ENCODE measurements at regions not wholly inside any gene's neighbourhood (a gene's known extent, or its start where the extent isn't known, plus 50 kb on each side); places are given as distances from the start of the nearest gene placed in this dataset.

DNA sequence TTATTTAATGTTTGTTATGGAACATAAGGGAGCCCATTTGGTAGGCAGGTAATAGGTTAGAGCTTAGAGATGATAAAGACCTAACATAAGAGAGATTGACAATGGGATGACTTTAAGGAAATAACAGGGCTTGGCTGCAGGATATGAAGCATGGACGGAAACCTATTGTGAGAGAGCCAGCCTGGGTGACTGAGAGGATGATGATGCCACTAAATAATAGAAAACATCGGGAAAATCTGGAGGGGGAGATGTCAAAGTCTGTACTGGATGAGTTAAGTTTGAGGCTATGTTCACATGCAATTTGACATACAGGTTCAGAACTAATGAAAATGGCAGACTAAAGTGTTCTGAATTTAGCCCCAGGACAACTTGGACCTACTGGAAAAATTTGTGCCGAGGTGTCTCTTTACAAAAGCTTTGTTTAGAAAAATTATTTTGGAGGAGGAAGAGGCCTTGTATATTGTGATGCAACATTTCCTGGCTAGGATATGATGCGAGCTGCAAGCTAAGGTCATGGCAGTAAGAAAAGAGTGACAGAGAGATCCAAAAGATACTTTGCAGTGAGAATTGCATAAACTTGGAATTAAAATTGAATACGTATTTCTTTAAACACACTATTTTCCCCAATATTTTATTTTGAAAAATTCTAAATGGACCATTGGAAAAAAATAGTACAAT is 339.3 kb upstream of the PLET1 start:
- no peak overlapping the region for H3K4me3 ChIP-seq (ENCODE audit: low read depth in 1 of 3, low read length in 3 of 3)
- no peak overlapping the region for H3K27ac ChIP-seq (ENCODE audit: low read depth in 1 of 2, low read length in 2 of 2)
- TF ChIP-seq FOXA2 (IDR thresholded peaks at IDR 0.05): no peak
- TF ChIP-seq SP1 (IDR thresholded peaks at IDR 0.05): no peak
- no peak for TF ChIP-seq HNF4G (IDR thresholded peaks at IDR 0.05)
- TF ChIP-seq, protein P1, sequence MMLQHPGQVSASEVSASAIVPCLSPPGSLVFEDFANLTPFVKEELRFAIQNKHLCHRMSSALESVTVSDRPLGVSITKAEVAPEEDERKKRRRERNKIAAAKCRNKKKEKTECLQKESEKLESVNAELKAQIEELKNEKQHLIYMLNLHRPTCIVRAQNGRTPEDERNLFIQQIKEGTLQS (IDR thresholded peaks at IDR 0.05): no peak
- TF ChIP-seq, protein P2, sequence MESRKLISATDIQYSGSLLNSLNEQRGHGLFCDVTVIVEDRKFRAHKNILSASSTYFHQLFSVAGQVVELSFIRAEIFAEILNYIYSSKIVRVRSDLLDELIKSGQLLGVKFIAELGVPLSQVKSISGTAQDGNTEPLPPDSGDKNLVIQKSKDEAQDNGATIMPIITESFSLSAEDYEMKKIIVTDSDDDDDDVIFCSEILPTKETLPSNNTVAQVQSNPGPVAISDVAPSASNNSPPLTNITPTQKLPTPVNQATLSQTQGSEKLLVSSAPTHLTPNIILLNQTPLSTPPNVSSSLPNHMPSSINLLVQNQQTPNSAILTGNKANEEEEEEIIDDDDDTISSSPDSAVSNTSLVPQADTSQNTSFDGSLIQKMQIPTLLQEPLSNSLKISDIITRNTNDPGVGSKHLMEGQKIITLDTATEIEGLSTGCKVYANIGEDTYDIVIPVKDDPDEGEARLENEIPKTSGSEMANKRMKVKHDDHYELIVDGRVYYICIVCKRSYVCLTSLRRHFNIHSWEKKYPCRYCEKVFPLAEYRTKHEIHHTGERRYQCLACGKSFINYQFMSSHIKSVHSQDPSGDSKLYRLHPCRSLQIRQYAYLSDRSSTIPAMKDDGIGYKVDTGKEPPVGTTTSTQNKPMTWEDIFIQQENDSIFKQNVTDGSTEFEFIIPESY (IDR thresholded peaks at IDR 0.05): no peak
- TF ChIP-seq RXRA (IDR thresholded peaks at IDR 0.05): no peak
- no peak for TF ChIP-seq YY1 (IDR thresholded peaks at IDR 0.05)
- no peak for TF ChIP-seq JUND (IDR thresholded peaks at IDR 0.05)
- TF ChIP-seq, protein P3, sequence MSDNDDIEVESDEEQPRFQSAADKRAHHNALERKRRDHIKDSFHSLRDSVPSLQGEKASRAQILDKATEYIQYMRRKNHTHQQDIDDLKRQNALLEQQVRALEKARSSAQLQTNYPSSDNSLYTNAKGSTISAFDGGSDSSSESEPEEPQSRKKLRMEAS (IDR thresholded peaks at IDR 0.05): no peak
- TF ChIP-seq EGR1 (IDR thresholded peaks at IDR 0.05; ENCODE audit: low read depth in 2 of 2): no peak
- TF ChIP-seq HNF4A (conservative IDR thresholded peaks at IDR 0.05): no peak
- no peak for TF ChIP-seq NR2F2 (IDR thresholded peaks at IDR 0.05)
- TF ChIP-seq GABPA (IDR thresholded peaks at IDR 0.05 in 1 of 2, conservative IDR thresholded peaks at IDR 0.05 in 1 of 2): no peak
- TF ChIP-seq TAF1 (conservative IDR thresholded peaks at IDR 0.05): no peak
- no peak for TF ChIP-seq RAD21 (IDR thresholded peaks at IDR 0.05)
- TF ChIP-seq, protein P4, sequence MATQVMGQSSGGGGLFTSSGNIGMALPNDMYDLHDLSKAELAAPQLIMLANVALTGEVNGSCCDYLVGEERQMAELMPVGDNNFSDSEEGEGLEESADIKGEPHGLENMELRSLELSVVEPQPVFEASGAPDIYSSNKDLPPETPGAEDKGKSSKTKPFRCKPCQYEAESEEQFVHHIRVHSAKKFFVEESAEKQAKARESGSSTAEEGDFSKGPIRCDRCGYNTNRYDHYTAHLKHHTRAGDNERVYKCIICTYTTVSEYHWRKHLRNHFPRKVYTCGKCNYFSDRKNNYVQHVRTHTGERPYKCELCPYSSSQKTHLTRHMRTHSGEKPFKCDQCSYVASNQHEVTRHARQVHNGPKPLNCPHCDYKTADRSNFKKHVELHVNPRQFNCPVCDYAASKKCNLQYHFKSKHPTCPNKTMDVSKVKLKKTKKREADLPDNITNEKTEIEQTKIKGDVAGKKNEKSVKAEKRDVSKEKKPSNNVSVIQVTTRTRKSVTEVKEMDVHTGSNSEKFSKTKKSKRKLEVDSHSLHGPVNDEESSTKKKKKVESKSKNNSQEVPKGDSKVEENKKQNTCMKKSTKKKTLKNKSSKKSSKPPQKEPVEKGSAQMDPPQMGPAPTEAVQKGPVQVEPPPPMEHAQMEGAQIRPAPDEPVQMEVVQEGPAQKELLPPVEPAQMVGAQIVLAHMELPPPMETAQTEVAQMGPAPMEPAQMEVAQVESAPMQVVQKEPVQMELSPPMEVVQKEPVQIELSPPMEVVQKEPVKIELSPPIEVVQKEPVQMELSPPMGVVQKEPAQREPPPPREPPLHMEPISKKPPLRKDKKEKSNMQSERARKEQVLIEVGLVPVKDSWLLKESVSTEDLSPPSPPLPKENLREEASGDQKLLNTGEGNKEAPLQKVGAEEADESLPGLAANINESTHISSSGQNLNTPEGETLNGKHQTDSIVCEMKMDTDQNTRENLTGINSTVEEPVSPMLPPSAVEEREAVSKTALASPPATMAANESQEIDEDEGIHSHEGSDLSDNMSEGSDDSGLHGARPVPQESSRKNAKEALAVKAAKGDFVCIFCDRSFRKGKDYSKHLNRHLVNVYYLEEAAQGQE (IDR thresholded peaks at IDR 0.05): no peak
- peaks cover 0 to 5% (median 0%) of the 10 kb centered on the region in 4 donors for H3K27me3 ChIP-seq (ENCODE audit: control insufficient read depth in 4 of 4, insufficient read depth in 4 of 4, low read length in 3 of 4)
- H3K4me1 ChIP-seq (ENCODE audit: control insufficient read depth in 4 of 4, insufficient read depth in 4 of 4, low read length in 3 of 4): no peaks in the 10 kb centered on the region
- H3K9ac ChIP-seq (ENCODE audit: low read depth in 1 of 2, low read length in 2 of 2): no peak overlapping the region
- no peaks in the 10 kb centered on the region for H3K9me3 ChIP-seq (ENCODE audit: control insufficient read depth in 4 of 4, low read length in 3 of 4)
- WGBS: 76% methylated on average over 5 of the region's 5 CpGs
- DNase-seq (ENCODE audit: low spot score): no peak
- H3K36me3 ChIP-seq (ENCODE audit: control insufficient read depth in 4 of 4, insufficient read depth in 3 of 4, low read depth in 1 of 4, low read length in 3 of 4): no peaks in the 10 kb centered on the region

DNA sequence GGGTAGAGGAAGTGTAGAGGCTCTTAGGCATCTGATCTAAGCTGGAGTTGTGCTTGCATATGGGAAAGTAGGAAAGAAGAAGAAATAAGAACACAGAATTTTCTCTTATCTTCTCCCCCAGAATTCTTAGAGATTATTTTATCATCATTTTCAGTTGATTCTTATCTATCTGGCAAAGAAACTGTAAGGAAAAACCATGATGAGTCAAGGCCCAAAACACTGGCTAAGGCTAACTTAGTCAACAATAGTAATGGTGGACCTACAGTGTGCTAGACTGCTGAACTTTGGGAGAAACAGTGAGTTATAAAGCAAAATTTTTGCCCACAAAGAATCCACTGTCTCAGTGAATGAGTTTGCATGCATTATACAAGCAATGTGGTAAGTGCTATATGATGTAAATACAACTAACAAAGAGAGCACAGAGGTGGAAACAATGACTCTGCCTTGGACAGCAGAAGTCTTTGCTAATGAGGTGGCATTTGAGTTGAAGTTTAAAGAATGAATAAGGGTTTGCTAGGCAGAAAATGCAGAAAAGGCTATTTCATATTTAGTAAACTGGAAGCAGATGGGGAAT is 344.5 kb upstream of the PLET1 start:
- Histone ChIP-seq H3K27me3 (ENCODE audit: control insufficient read depth in 4 of 4, insufficient read depth in 4 of 4, low read length in 3 of 4) (peaks cover 0 to 5% (median 0%) of the 10 kb centered on the region in 4 donors), H3K36me3 (ENCODE audit: control insufficient read depth in 4 of 4, insufficient read depth in 3 of 4, low read depth in 1 of 4, low read length in 3 of 4) (no peaks in the 10 kb centered on the region)
- DNase-seq (ENCODE audit: low spot score): no peak

More for the DNA sequence above, 344.5 kb upstream of the PLET1 start:
- no peak overlapping the region for H3K27ac ChIP-seq (ENCODE audit: low read depth in 1 of 2, low read length in 2 of 2)
- no peak overlapping the region for H3K9ac ChIP-seq (ENCODE audit: low read depth in 1 of 2, low read length in 2 of 2)
- H3K9me3 ChIP-seq (ENCODE audit: control insufficient read depth in 4 of 4, low read length in 3 of 4): no peaks in the 10 kb centered on the region
- TF ChIP-seq, protein P5, sequence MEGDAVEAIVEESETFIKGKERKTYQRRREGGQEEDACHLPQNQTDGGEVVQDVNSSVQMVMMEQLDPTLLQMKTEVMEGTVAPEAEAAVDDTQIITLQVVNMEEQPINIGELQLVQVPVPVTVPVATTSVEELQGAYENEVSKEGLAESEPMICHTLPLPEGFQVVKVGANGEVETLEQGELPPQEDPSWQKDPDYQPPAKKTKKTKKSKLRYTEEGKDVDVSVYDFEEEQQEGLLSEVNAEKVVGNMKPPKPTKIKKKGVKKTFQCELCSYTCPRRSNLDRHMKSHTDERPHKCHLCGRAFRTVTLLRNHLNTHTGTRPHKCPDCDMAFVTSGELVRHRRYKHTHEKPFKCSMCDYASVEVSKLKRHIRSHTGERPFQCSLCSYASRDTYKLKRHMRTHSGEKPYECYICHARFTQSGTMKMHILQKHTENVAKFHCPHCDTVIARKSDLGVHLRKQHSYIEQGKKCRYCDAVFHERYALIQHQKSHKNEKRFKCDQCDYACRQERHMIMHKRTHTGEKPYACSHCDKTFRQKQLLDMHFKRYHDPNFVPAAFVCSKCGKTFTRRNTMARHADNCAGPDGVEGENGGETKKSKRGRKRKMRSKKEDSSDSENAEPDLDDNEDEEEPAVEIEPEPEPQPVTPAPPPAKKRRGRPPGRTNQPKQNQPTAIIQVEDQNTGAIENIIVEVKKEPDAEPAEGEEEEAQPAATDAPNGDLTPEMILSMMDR (IDR thresholded peaks at IDR 0.05; ENCODE audit: low read depth, low read length, missing input control): no peak
- TF ChIP-seq EGR1 (IDR thresholded peaks at IDR 0.05; ENCODE audit: low read depth in 2 of 2) (no peak), RXRA (IDR thresholded peaks at IDR 0.05) (no peak), YY1 (IDR thresholded peaks at IDR 0.05) (no peak), TAF1 (conservative IDR thresholded peaks at IDR 0.05) (no peak), JUND (IDR thresholded peaks at IDR 0.05) (no peak), GABPA (IDR thresholded peaks at IDR 0.05 in 1 of 2, conservative IDR thresholded peaks at IDR 0.05 in 1 of 2) (no peak), FOXA2 (IDR thresholded peaks at IDR 0.05) (no peak), HNF4G (IDR thresholded peaks at IDR 0.05) (no peak), FOXA1 (IDR thresholded peaks at IDR 0.05) (no peak), SP1 (IDR thresholded peaks at IDR 0.05) (no peak)
- TF ChIP-seq, protein P3 (IDR thresholded peaks at IDR 0.05): no peak
- TF ChIP-seq, protein P2 (IDR thresholded peaks at IDR 0.05): no peak
- H3K4me3 ChIP-seq (ENCODE audit: low read depth in 1 of 3, low read length in 3 of 3): no peak overlapping the region
- H3K4me1 ChIP-seq (ENCODE audit: control insufficient read depth in 4 of 4, insufficient read depth in 4 of 4, low read length in 3 of 4): no peaks in the 10 kb centered on the region

Measured in liver (tissue), 8 donors.